Adrenal gland (tissue), 9 donors: ENCODE measurements at regions not wholly inside any gene's neighbourhood (a gene's known extent, or its start where the extent isn't known, plus 50 kb on each side); places are given as distances from the start of the nearest gene placed in this dataset.

ENCODE experiments used
- DNase-seq, 7 donors: peaks; one replicate each; pipeline ENCODE4 v3.0.0-alpha.2; 2019 to 2020
- H3K27ac ChIP-seq, 5 donors: fragments of 200-600 bp; sonication (generic) in 4 of 5; 1 replicate in 3 of 5; 2 replicates in 2 of 5; pipeline versions ENCODE4 v1.5.1 to v1.8.0; 2016 to 2020; ENCODE audit warnings: mild to moderate bottlenecking in 1 of 5
- H3K27me3 ChIP-seq: fragments of 200-600 bp; 2 replicates; pipeline ENCODE4 v1.8.0; 2021
- H3K36me3 ChIP-seq, 2 donors: fragments of 200-600 bp; replicated peaks in 1 of 2; 1 replicate in 1 of 2; 2 replicates in 1 of 2; pipeline versions ENCODE4 v1.5.1 to v1.8.0; 2018 to 2022
- H3K4me1 ChIP-seq, 2 donors: fragments of 200-600 bp; replicated peaks in 1 of 2; 1 replicate in 1 of 2; 2 replicates in 1 of 2; pipeline versions ENCODE4 v1.5.1 to v1.8.0; 2018 to 2021
- H3K4me3 ChIP-seq, 4 donors: fragments of 200-600 bp; sonication (generic) in 3 of 4; one replicate each; pipeline ENCODE4 v1.5.1; 2016 to 2018
- H3K9me3 ChIP-seq, 3 donors: fragments of 200-600 bp; sonication (generic) in 1 of 3; replicated peaks in 1 of 3; 1 replicate in 2 of 3; 2 replicates in 1 of 3; pipeline versions ENCODE4 v1.5.1 to v1.8.0; 2016 to 2021
- CTCF ChIP-seq, 6 experiments: fragments of 450-650 bp in 4 of 6; fragments of 200-600 bp in 2 of 6; sonication (generic) in 1 of 6; IDR thresholded peaks; 1 replicate in 5 of 6; 2 replicates in 1 of 6; pipeline versions ENCODE4 v1.5.1 to v1.8.0; 2016 to 2021; ENCODE audit warnings: antibody characterized with exemption in 6 of 6, mild to moderate bottlenecking in 2 of 6, moderate library complexity in 1 of 6
- POLR2A ChIP-seq, 2 donors: fragments of 450-650 bp; IDR thresholded peaks; one replicate each; pipeline ENCODE4 v1.6.1; 2017; ENCODE audit warnings: antibody characterized with exemption in 2 of 2, mild to moderate bottlenecking in 2 of 2, moderate library complexity in 1 of 2
- WGBS, 4 donors: extraction: QIAGEN DNeasy Blood & Tissue Kit in 2 of 4; methylation state at CpG; one replicate each; pipeline versions ENCODE4 v1.1.5 to v1.1.7; 2013 to 2017; 5-methylcytosine and 5-hydroxymethylcytosine counted together
- intact Hi-C, 2 donors: fragments of 100-400 bp; cut with DNase I; formaldehyde crosslinking; loops; one replicate each; pipeline versions ENCODE4 v1.14.1 to v1.15.0; 2022 to 2023
- donor health status: healthy with polysubstance abuse.
- donor health status: Bipolar disorder and iron deficiency.
- donor health status: DM: yes; HTN: yes; CAD: no.
- donor health status: DM: no; HTN: no; CAD: no.
- donor health status: DM: no; HTN: no; CAD: no.

- Histone ChIP-seq H3K36me3 (no peaks in the 10 kb centered on the region), H3K9me3 (no peaks in the 10 kb centered on the region), H3K4me3 (no peak overlapping the region), H3K27me3 (no peaks in the 10 kb centered on the region), H3K4me1 (no peaks in the 10 kb centered on the region), H3K27ac (no peak overlapping the region)
- WGBS, 4 donors = 60 to 71% (median 65%) methylated on average over 6 of the region's 6 CpGs
- DNase-seq = no peak
- intact Hi-C loops = no loop called here
- TF ChIP-seq POLR2A (IDR thresholded peaks at IDR 0.05) (no peak), CTCF (IDR thresholded peaks at IDR 0.05) (peak in 1 of 6 experiments; percentile 29)
Observed at GRCh38 chr4:98786866-98787265, 128.5 kb upstream of the TSPAN5 start.

GRCh38 chr4:98784947-98785706, 126.7 kb upstream of the TSPAN5 start:
- H3K27me3 ChIP-seq = no peaks in the 10 kb centered on the region
- no peak for TF ChIP-seq POLR2A (IDR thresholded peaks at IDR 0.05)
- no peak for TF ChIP-seq CTCF (IDR thresholded peaks at IDR 0.05)
- intact Hi-C loops = no loop called here

GRCh38 chr4:98781641-98782357, 123.4 kb upstream of the TSPAN5 start:
- Histone ChIP-seq H3K4me3 (no peak overlapping the region), H3K9me3 (no peaks in the 10 kb centered on the region), H3K27ac (no peak overlapping the region), H3K27me3 (no peaks in the 10 kb centered on the region), H3K36me3 (no peaks in the 10 kb centered on the region), H3K4me1 (no peaks in the 10 kb centered on the region)
- no peak for DNase-seq
- intact Hi-C loops = no loop called here
- TF ChIP-seq POLR2A (IDR thresholded peaks at IDR 0.05) (no peak), CTCF (IDR thresholded peaks at IDR 0.05) (no peak)
- WGBS, 4 donors = 59 to 78% (median 72%) methylated on average over 5 of the region's 5 CpGs

More at GRCh38 chr4:98784947-98785706, 126.7 kb upstream of the TSPAN5 start:
- Histone ChIP-seq H3K9me3 (no peaks in the 10 kb centered on the region), H3K4me3 (no peak overlapping the region), H3K36me3 (no peaks in the 10 kb centered on the region), H3K4me1 (no peaks in the 10 kb centered on the region), H3K27ac (no peak overlapping the region)
- no peak for DNase-seq
- 69 to 87% (median 84%) methylated on average over 2 to 4 of the region's 4 CpGs for WGBS, 4 donors

GRCh38 chr4:98780926-98781325, 122.5 kb upstream of the TSPAN5 start:
- WGBS, 4 donors = 52 to 66% (median 62%) methylated on average over 3 of the region's 3 CpGs
- Histone ChIP-seq H3K9me3 (no peaks in the 10 kb centered on the region), H3K27me3 (no peaks in the 10 kb centered on the region), H3K36me3 (no peaks in the 10 kb centered on the region), H3K4me1 (no peaks in the 10 kb centered on the region), H3K27ac (no peak overlapping the region), H3K4me3 (no peak overlapping the region)
- no peak for DNase-seq
- TF ChIP-seq CTCF (IDR thresholded peaks at IDR 0.05) (no peak), POLR2A (IDR thresholded peaks at IDR 0.05) (no peak)
- intact Hi-C loops = no loop called here
